GM18498 (cell line): ENCODE measurements at regions not wholly inside any gene's neighbourhood (a gene's known extent, or its start where the extent isn't known, plus 50 kb on each side); places are given as distances from the start of the nearest gene placed in this dataset.

ENCODE experiments used
- ATAC-seq: cut with Tn5 transposase; IDR thresholded peaks from one replicate; pipeline ENCODE4 v1.9.1; 2021; ENCODE audit warnings: mild to moderate bottlenecking, moderate library complexity; ENCODE audit not compliant: unreplicated experiment

- ATAC-seq = no peak
Measured at GRCh38 chr7:22962775-22963350, 51.1 kb downstream of the HYCC1 start.

- ATAC-seq = no peak
Measured at GRCh38 chr7:22958742-22959141, 55.2 kb downstream of the HYCC1 start.

- no peak for ATAC-seq
Measured at GRCh38 chr7:22954251-22954650, 59.7 kb downstream of the HYCC1 start.

GRCh38 chr7:22952306-22953015 lies 61.5 kb downstream of the HYCC1 start:
- ATAC-seq = no peak

GRCh38 chr7:22949944-22950343 lies 64.0 kb downstream of the HYCC1 start:
- no peak for ATAC-seq

GRCh38 chr7:22949221-22949620 lies 64.7 kb downstream of the HYCC1 start:
- no peak for ATAC-seq

- no peak for ATAC-seq
Measured at GRCh38 chr7:22948770-22949169, 65.2 kb downstream of the HYCC1 start.

- ATAC-seq = no peak
Measured at GRCh38 chr7:22945584-22945983, 68.3 kb downstream of the HYCC1 start.

- no peak for ATAC-seq
Measured at GRCh38 chr7:22944510-22944909, 69.4 kb downstream of the HYCC1 start.

- ATAC-seq = no peak
Measured at GRCh38 chr7:22944022-22944421, 69.9 kb downstream of the HYCC1 start.

GRCh38 chr7:22942191-22942590 lies 71.7 kb downstream of the HYCC1 start:
- no peak for ATAC-seq

- no peak for ATAC-seq
Measured at GRCh38 chr7:22939842-22940241, 74.1 kb downstream of the HYCC1 start.

- no peak for ATAC-seq
Measured at GRCh38 chr7:22937946-22938345, 76.0 kb downstream of the HYCC1 start.

- no peak for ATAC-seq
Measured at GRCh38 chr7:22936246-22936645, 77.7 kb downstream of the HYCC1 start.

GRCh38 chr7:22935269-22935668 lies 78.7 kb downstream of the HYCC1 start:
- no peak for ATAC-seq

- ATAC-seq = no peak
Measured at GRCh38 chr7:22934473-22935065, 79.4 kb downstream of the HYCC1 start.

- ATAC-seq = no peak
Measured at GRCh38 chr7:22934023-22934422, 79.9 kb downstream of the HYCC1 start.

GRCh38 chr7:22932896-22933295 lies 81.0 kb downstream of the HYCC1 start:
- no peak for ATAC-seq

GRCh38 chr7:22931011-22931410 lies 82.9 kb downstream of the HYCC1 start:
- no peak for ATAC-seq

- ATAC-seq = no peak
Measured at GRCh38 chr7:22922307-22922706, 91.6 kb downstream of the HYCC1 start.

GRCh38 chr7:22921386-22922086 lies 92.4 kb downstream of the HYCC1 start:
- no peak for ATAC-seq

GRCh38 chr7:22920672-22921071 lies 93.3 kb downstream of the HYCC1 start:
- no peak for ATAC-seq
